ENCODE measurements at regions not wholly inside any gene's neighbourhood (a gene's known extent, or its start where the extent isn't known, plus 50 kb on each side); places are given as distances from the start of the nearest gene placed in this dataset.

- WGBS (ENCODE audit: extremely low coverage, insufficient read length, low lambda C conversion rate), result no CpG with 5 or more reads among the region's 1 CpG
- Mint-ChIP-seq H3K36me3 (ENCODE audit: insufficient read depth in 1 of 3, low read depth in 3 of 3) (peaks cover 0 to 1% (median 0%) of the 10 kb centered on the region in 3 experiments; a peak in 1 of 7 replicates), H3K4me1 (no peaks in the 10 kb centered on the region), H3K9me3 (no peaks in the 10 kb centered on the region), H3K4me3 (no peak overlapping the region), H3K27ac (no peak overlapping the region), H3K27me3 (ENCODE audit: low read depth) (no peaks in the 10 kb centered on the region)
- Histone ChIP-seq H2BK5ac (ENCODE audit: insufficient read length, low read length) (no peak overlapping the region), H3K79me2 (ENCODE audit: insufficient read depth, low read length) (no peaks in the 10 kb centered on the region), H3K79me1 (ENCODE audit: insufficient read depth, low read depth, low read length, poor library complexity, severe bottlenecking) (no peaks in the 10 kb centered on the region), H3K23me2 (ENCODE audit: insufficient read length, low read depth, low read length, poor library complexity, severe bottlenecking) (no peaks in the 10 kb centered on the region), H3K4me2 (ENCODE audit: insufficient read depth, insufficient read length, low read length) (no peak overlapping the region), H2BK20ac (ENCODE audit: low read depth, low read length, poor library complexity, severe bottlenecking) (no peak overlapping the region), H3K9ac (ENCODE audit: extremely low read depth, insufficient read length, low read length) (no peak overlapping the region), H3K23ac (ENCODE audit: insufficient read length, low read depth, low read length) (no peak overlapping the region), H2AK5ac (ENCODE audit: insufficient read length, low read length) (no peak overlapping the region), H4K5ac (ENCODE audit: insufficient read length, low read depth, low read length) (no peak overlapping the region), H4K20me1 (ENCODE audit: control insufficient read depth, insufficient read depth, insufficient read length) (no peaks in the 10 kb centered on the region), H3K18ac (ENCODE audit: insufficient read length, low read depth, low read length) (no peak overlapping the region), H3K27ac (ENCODE audit: insufficient read length, low read depth, low read length) (no peak overlapping the region), H3K4me1 (ENCODE audit: insufficient read depth, low read length) (no peaks in the 10 kb centered on the region), H2BK15ac (ENCODE audit: low read depth, low read length) (no peak overlapping the region), H3K14ac (ENCODE audit: insufficient read depth, low read length) (no peak overlapping the region), H2AFZ (ENCODE audit: low read length) (no peak overlapping the region), H3K4ac (ENCODE audit: low read depth, low read length) (no peak overlapping the region), H3T11ph (ENCODE audit: low read length) (no peak overlapping the region), H4K91ac (ENCODE audit: insufficient read length, low read depth, low read length) (no peak overlapping the region), H3K27me3 (ENCODE audit: insufficient read depth, low read length) (no peaks in the 10 kb centered on the region), H3K9me3 (ENCODE audit: control insufficient read depth, low read depth, low read length) (no peaks in the 10 kb centered on the region), H2BK12ac (ENCODE audit: insufficient read length, low read depth, low read length) (no peak overlapping the region), H3K56ac (ENCODE audit: insufficient read length, low read depth, low read length) (no peak overlapping the region), H2BK120ac (ENCODE audit: low read depth, low read length, poor library complexity, severe bottlenecking) (no peak overlapping the region), H4K8ac (replicated peaks; ENCODE audit: insufficient read length, low read depth, low read length) (no peak overlapping the region)
- TF ChIP-seq, protein P1, sequence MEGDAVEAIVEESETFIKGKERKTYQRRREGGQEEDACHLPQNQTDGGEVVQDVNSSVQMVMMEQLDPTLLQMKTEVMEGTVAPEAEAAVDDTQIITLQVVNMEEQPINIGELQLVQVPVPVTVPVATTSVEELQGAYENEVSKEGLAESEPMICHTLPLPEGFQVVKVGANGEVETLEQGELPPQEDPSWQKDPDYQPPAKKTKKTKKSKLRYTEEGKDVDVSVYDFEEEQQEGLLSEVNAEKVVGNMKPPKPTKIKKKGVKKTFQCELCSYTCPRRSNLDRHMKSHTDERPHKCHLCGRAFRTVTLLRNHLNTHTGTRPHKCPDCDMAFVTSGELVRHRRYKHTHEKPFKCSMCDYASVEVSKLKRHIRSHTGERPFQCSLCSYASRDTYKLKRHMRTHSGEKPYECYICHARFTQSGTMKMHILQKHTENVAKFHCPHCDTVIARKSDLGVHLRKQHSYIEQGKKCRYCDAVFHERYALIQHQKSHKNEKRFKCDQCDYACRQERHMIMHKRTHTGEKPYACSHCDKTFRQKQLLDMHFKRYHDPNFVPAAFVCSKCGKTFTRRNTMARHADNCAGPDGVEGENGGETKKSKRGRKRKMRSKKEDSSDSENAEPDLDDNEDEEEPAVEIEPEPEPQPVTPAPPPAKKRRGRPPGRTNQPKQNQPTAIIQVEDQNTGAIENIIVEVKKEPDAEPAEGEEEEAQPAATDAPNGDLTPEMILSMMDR (conservative IDR thresholded peaks at IDR 0.05), result no peak
- DNase-seq, result no peak
Measured at GRCh38 chr9:108389056-108389455, 466.7 kb downstream of the ACTL7B start.
